CMK (cell line): ENCODE measurements at regions not wholly inside any gene's neighbourhood (a gene's known extent, or its start where the extent isn't known, plus 50 kb on each side); places are given as distances from the start of the nearest gene placed in this dataset.

Experiments used
- DNase-seq: peaks from one replicate; pipeline ENCODE4 v3.0.0-alpha.2; 2010; ENCODE audit warnings: low read depth

DNA sequence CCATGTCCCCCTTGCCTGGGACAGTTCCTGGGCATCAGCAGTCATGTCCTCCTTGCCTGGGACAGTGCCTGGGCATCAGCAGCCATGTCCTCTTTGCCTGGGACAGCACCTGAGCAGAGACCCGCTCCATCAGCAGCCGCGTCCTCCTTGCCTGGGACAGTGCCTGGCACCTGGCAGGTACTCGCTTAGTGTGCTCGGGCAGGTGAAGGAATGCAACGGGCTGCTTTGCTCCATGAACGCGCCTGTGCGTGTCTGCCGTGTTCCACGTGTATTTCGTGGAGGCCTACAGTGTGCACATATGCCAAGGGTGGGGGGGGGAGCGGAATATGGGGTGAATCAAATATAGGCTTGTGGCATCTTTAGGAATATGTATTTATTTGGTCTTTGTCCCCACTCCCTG is 1490.7 kb downstream of the TBC1D22A start:
- no peak for DNase-seq

DNA sequence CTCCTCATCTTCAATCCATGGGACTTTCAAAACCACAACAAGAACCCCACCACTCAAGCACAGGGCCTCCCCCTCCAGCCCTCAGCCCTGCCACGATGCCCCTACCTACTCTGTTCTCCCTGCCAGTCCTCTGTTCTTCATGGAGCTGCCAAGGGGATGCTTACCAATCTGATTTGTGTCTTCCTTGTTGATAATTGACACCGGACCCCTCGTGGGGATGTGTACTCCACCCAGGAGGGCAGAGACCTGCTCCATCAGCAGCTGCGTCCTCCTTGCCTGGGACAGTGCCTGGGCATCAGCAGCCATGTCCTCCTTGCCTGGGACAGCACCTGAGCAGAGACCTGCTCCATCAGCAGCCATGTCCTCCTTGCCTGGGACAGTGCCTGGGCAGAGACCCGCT is 1489.2 kb downstream of the TBC1D22A start:
- no peak for DNase-seq

DNA sequence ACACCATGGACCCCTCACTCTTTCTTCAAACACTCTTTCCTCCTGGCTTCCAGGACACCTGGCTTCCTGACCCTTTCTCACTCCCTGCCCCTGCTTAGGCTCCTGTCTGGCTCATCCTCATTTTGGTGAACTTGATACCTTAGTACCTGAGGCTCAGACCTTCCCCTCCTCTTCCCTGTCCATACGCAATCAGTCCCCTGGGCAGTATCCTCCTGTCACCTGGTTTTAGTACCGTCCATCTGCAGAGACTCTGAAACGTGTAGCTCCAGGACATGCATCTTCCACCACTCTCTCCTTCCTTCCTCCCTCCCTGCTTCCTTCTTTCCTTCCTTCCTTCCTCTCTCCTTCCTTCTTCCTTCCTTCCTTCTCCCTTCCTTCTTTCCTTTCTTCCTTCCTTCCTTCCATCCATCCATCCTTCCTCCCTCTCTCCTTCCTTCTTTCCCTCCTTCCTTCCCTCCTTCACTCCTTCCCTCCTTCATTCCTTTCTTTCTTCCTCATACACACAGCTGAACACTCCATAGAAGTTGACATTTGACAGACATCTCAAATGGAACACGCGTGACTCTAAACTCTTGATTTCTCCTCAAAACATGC is 1488.6 kb downstream of the TBC1D22A start:
- DNase-seq = no peak

DNA sequence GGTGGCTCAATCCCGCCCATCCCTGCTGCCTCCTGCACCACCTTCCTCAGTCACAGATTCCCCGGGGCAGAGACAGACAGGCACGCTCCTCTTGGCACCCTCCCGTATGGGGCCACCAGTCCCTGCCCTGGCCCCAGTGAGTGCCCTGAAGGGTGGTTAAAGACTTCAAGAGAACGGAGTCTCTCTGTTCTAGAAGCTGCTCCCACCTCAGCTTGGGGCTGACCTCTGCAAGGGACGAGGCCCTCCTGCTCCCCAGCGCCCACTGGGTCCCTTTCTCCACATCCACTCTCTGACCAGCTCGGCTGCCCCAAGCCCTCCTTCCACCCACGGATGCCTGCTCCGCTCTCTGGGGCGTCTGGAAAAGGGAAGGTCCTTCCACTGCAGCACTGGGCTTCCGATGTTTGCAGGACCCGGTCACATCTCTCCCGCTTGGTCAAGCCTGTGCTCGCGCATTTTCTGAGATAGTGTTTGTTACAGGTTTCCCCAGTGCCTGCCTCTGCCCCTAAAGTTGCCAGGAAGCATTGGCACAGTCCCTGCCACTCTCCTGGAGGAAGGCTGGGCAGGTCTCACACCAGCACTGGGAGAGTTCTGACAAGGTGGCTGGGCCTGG is 1487.9 kb downstream of the TBC1D22A start:
- no peak for DNase-seq

DNA sequence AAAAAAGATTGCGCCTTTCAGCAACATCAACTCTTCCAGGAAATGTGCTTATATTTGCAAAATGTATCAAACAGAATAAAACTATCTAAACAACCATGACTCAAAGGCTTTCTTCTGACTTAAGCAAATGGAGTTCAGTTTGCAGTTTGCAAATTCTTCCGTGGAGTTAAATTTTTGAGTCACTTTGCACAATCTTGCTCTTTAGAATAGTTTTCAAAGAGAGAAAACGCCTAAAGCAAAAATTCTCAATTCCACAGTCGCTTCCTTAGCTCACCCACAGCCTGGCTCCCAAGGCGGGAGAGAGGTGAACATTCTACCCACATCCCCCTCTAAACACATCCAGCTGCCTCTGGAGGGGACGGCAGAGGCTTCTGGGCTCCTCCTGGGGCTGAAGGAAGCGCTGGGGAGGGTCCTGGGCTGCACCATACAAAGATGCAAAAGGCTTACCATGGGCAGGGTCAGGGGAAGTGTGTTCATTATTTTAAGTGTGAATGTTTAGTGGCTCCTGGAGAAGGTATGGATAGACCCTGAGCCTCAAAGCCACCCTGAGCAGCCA is 1487.3 kb downstream of the TBC1D22A start:
- DNase-seq = no peak

DNA sequence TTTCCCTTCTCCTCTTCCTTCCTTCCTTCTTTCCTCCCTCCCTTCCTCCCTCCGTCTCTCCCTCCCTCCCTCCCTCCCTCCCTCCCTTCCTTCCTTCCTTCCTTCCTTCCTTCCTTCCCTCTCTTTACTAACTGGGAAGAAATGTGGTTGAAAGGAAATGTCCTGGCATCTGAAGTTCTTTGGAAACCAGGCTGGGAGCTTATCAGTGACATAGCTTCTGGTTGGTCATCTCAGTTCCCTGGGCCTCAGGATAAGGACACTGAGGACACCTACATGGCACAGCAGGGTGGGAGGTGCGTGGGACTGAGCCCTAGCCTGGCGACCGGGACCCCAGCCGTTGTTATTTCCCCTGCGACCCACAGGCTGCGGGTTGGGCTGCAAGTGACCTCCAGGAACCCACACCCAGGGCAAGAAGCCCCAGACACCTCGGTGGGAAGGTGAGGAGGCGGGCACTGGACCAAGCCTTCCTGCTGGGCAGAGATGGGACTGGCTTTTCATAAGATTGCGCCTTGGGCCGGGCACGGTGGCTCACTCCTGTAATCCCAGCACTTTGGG is 1486.5 kb downstream of the TBC1D22A start:
- DNase-seq = no peak

DNA sequence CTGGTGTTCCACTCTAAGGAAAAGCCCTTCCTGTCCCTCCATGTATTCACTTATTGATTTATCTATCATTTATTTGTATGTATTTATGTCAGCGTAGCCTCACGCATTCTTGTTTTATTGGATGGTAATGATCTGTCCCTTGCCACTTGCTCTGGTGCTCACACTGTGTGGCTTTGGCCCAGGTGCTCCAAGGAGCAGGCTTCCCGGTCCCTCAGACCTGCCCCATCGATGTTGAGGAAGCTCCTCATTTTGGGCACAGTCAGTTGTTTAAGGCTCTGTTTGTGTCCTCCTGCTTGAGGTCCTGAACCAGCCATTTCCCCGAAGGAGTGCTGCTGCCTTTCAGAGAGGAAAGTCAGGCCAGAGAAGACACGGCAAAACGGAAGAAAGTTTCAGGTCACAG is 1485.4 kb downstream of the TBC1D22A start:
- DNase-seq = no peak

DNA sequence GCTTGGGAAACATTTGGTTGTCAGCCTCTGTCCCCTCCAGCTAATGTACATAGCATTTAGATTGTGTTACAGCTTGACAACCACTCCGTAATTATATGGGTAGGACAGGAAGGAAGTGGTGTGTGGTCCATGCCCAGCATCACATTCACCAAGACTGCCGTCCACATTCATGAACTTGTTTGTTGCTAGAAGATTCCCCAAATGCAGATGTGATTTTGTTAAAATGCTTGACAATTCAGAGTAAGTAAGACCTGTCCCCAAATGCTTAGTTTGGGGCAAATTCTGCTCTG is 1482.7 kb downstream of the TBC1D22A start:
- DNase-seq = no peak

DNA sequence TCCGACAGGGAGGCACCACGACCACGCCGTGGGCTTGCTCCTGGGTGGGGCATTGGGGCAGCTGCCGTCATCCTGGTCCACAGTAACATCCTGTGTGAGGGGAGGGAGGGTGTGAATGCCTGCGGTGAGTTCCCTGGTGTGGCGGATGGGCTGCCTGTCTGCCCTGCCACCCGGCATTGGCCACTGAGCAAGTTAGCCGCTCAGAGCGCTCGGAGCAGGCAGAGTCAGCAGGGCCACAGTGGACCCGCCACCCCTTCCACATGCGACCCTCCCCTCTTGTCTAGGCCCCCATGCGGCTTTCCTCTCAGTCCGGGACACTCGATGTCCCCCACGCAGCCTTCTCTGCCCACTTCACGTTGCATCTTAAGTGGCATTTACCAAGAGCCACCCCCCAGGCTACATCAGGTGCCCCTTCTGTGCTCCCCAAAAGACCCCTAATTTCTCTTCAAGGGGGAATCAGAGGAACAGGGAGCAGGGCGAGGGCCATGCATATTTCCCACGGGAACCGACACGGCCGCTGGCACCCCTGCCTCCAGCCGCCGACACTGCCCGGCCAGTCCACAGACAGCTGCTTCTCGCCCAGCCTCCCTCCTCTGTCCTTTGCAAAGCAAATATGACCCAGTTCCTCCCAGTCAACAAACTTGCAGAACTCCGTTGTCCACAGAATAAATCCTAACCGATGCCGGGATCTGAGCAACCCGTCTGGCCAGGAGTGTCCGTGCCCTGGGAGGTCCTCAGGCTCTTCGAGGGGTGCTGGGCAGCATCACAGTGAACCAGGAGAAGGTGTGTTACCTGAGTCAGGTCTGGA is 1482.1 kb downstream of the TBC1D22A start:
- DNase-seq = no peak

DNA sequence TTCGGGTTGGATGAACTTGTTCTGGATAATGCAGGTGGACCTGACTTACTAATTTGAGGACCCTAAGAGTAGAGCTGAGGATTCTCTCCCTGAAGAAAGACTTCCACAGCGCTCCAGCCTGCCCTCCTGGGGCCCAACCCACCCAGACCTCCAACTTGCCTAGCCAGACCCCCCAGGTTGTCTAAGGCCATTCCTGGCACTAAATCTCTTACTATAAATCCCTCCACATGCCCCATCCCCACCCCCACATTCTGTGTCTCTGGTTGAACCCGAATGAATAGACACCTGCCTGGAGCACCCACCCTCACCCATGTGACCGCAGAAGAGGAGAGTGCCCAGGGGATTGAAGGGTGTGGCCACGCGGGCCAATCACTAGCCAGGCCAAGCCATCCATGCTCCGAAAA is 1480.0 kb downstream of the TBC1D22A start:
- no peak for DNase-seq

DNA sequence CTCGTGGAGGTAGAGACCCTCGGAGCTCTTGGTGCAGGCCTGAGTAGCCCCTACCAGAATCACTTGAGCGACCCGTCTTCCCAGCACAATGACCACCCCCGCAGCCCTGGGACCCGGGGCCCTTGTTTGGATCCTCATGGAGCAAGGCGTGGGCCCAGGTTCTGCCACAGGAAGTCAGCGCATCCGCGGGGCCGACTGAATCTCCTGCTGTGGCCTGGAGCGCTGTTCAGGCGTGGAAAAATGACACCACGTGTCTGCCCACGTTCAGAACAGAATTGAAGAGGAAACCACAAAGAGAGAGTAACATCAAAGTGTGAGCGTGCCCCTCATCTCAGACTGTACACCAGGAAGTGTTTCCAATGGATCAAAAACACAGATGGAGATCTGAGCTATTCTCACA is 1479.2 kb downstream of the TBC1D22A start:
- no peak for DNase-seq

DNA sequence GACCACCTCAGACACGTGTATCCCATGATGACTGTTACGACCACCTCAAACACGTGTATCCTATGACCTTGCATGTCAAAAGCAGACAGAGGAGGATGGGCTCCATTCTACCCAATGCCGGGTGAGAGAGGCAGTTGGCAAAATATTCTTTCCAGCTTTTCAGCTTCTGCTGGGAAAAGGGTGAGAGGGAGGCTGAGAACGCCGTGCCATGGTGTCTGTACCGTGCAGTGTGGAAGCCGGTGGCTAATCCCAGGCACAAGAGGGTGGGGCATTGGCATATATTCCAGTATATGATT is 1478.4 kb downstream of the TBC1D22A start:
- DNase-seq = no peak

DNA sequence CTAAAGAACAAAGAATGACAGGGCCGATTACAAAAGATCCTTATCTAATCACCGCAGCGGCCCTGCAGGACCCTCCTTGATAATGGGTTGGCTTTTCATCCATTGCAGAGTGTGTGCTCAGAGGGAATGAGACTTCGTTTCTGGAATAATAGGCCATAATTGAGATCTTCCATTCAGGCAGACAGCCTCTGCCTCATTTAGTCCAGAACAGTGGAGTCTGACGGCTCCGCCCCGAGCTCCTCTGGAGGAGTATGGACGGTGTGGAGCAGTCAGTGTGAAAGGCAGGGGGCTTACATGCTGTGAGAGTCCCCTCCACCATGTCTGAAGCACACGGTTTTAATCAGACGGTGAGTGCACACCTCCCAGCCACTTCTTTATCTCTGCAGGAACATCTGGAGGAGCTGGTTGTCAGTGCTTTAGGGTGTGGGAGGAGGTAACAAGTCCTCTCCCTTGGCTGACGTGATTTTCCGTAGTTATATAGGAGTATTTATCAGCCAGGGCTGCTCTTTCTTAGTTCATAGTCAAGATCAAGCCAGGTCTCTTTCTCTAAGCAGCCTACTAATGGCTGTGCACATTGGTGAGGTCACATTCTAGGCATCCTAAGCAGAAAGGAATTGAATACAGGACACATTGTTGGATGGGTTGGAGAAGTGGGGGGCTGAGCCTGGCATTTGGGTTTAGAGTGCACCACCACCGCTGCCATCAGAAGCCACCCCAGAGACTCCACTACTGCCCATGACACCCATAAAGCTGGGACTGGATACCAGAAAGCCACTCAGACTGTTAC is 1477.9 kb downstream of the TBC1D22A start:
- DNase-seq = no peak

DNA sequence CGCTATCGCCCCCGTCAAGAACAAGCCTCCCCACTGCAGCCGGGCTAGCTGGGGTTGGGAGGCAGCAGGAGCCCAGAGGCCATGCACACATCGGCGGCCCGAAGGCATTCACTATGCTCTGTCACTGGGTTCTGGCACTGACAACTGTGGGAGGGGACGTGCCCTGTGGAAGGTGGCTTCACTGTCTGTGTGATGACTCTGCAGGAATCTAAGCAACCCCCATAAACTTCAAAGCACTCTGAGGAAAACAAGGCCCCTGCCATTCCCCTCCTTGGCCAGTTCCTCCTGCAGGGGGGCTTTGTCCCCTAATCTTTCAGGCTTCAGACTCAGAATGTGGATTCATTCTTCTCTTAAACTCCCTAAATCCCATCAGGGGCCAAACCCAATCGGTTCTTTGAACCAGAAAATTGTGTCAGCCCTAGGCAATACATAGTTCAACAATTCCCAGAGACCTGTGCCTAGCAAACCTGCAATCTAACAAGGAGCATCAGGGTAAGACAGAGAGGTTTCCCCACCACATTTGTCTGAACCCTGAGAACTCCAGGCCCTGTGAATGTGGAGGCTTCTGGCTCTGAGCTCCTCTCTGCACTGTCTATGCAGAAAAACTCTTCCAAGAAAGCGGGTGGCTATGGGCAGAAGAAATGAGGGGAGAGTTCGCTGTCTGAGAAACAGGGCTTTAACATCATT is 1477.2 kb downstream of the TBC1D22A start:
- DNase-seq = no peak

DNA sequence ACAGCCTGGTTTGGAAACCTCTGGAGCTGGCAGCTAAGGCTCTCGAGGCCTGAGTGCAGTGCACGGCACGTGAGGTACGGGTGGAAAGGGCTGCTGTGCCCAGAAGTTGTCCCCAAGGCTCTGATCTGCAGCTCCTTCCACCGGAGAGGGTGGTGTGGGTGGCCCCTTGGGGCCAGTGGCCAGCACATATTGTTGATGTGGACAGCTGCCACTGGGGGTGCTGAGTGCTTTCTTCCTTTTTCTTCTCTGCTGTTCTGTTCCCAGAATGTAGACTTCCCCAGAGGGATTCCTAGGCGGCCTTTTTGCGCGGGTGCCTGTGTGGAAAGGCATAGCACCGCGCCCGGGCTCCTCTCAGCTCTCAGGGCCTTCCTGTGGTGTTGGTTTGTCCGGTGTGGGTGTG is 1476.5 kb downstream of the TBC1D22A start:
- DNase-seq = no peak

DNA sequence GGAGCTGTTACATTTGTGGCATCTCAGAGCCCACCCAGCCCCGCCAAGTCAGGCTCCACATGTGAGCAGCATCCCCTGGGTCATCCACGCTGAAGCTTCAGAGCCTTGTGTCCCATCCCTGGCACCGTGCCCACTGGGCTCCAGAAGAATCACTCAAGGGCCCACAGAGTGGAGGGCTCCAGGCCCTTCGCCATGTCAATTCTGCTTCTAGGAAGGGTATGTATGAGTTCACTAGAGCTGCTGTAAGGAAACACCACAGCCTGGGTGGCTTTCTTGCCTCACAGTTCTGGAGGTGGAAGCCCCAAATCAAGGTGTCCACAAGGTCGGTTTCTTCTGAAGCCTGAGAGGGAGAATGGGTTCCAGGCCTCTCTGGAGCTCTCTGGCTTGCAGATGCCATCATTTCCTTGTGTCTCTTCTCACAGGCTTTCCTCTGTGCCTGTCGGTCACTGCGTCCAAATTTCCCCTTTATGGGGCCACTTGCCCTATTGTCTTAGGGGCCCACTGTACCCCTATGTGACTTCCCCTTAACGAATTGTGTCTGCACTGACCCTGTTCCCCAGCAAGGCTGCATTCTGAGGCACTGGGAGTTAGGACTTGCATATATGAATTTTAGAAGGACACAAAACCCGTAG is 1476.0 kb downstream of the TBC1D22A start:
- DNase-seq = no peak

DNA sequence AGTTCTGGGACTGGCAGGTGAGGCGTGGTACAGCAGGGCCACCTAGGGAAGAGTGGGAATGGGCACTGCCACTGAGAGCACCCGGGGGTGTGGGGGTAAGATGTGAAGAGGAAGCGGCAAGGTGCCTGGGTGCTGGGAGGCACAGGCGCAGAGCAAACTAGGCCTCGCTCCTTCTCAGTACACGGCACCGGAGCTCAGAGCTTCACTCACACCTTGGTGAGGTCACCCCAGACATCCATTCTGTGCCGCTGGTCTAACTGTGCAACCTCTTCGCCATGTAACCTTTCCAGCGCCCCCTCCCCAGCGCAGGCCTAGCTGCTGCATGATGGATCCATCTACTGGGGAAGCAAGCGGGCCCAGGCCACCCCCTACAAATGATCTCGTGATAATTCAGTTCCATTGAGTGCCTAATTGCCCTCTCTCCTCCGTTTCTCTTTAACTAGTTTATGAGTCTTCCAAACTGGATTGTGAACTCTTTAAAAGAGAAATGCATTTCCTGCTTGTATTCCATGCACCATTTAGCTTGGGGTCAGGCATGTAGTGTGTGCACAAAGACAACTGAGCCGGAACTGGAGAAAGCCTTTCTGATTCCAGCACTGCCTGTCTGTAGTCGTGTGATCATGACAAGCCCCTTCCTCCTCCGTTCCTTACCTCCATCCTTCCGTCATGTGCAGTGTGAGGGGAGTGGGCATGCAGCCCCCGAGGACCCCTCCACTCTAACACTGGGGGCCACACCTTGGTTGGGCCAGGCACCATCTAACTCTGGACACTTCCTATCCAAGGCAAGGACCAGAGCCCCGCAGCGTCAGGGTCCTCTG is 1475.2 kb downstream of the TBC1D22A start:
- no peak for DNase-seq

DNA sequence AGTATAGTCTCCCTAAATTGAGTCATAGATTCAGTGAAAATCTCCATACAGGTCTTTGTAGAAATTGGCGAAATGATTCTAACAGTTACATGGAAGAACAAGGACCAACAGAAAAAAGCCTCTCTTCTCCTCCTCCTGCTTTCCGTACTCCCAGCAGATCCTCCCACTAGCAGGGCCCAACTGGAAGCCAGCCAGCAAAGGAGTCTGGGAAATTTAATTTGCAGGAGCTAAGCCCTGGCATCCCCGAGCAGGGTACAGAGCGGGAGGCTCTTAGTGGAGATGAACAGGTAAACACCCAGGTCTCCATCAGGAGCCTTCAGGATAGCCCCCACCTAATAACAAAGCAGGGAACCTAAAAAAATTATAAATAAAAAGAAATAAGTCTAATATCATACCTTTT is 1473.8 kb downstream of the TBC1D22A start:
- DNase-seq = no peak

DNA sequence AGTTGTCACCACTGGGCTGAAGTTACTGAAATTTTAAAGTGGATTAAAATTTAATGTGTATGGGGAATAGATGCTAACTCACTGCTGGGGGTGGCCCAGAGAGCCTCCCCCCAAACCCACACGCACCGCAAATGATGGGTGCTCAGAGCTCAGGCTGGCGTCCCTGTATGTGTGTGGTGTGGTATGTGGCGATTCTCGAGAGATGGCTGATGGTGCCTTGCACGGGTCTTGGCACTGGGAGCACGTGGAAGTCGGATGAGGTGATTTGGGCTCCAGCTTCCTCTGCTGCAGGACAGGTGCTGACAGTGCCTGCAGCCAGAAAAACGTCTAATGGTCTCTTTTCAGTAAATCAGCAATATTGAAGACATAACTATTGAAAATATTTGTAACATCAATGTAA is 1473.3 kb downstream of the TBC1D22A start:
- no peak for DNase-seq

DNA sequence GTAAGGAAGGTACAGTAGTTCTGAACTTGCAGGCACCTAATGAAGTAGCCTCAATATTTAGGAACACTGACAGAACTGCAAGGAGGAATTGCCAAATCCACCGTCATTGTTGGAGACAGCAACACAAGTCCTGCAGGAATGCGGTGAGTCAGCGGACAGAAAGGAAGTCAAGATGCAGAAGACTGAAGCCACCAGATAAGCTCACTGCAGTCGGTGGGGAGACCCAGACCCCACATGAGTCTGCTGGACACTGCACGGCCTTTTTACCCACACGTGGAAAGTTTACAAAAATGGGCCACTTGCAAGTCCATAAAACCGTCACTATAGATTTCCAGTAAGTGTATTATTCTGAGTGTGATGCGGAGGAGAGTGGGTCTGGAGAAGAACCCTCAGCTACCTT is 1471.6 kb downstream of the TBC1D22A start:
- no peak for DNase-seq

DNA sequence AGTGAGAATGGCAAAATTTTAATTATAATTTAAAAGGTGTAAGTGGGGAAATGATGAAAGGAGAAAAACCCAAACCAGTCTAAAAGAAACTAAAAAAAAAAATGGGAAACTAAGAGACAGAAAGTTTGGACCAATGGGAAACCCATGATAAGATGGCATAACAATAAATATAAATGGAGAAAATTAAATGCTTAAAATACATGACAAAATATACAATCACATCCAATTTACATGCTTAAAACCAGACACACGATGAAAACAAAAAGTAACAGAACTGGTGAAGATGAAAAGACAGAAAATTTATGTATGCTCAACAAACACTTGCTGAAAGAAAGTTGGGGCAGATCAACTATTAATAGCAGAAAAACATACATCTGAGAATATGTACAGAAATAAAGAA is 1471.1 kb downstream of the TBC1D22A start:
- DNase-seq = no peak
